Thoracic aorta (tissue), 2 donors: ENCODE measurements at regions not wholly inside any gene's neighbourhood (a gene's known extent, or its start where the extent isn't known, plus 50 kb on each side); places are given as distances from the start of the nearest gene placed in this dataset.

Experiments used
- ATAC-seq: fragments of 150-250 bp; one replicate; pipeline ENCODE4 v1.8.0; 2017; ENCODE audit warnings: low read depth; ENCODE audit not compliant: insufficient number of reproducible peaks, low FRiP score
- DNase-seq: peaks from one replicate; pipeline ENCODE4 v3.0.0-alpha.2; 2020; ENCODE audit warnings: low spot score
- H3K27ac ChIP-seq, 2 donors: fragments of 200-600 bp; sonication (generic); 1 replicate in 1 of 2; 2 replicates in 1 of 2; pipeline ENCODE4 v1.5.1; 2016; ENCODE audit warnings: mild to moderate bottlenecking in 2 of 2, moderate library complexity in 2 of 2
- H3K27me3 ChIP-seq: fragments of 200-600 bp; sonication (generic); replicated peaks from 2 replicates; pipeline ENCODE4 v1.6.0; 2016; ENCODE audit warnings: mild to moderate bottlenecking; ENCODE audit not compliant: insufficient read depth
- H3K36me3 ChIP-seq: fragments of 200-600 bp; sonication (generic); one replicate; pipeline ENCODE4 v1.5.1; 2016
- H3K4me1 ChIP-seq, 2 donors: fragments of 200-600 bp; sonication (generic); 1 replicate in 1 of 2; 2 replicates in 1 of 2; pipeline versions ENCODE4 v1.5.1 to v1.6.0; 2016; ENCODE audit warnings: low read depth in 2 of 2, mild to moderate bottlenecking in 1 of 2; ENCODE audit not compliant: control insufficient read depth in 1 of 2
- H3K4me3 ChIP-seq: fragments of 200-600 bp; sonication (generic); 2 replicates; pipeline ENCODE4 v1.5.1; 2016; ENCODE audit warnings: mild to moderate bottlenecking
- H3K9me3 ChIP-seq: fragments of 200-600 bp; sonication (generic); 2 replicates; pipeline ENCODE4 v1.5.1; 2016
- CTCF ChIP-seq: fragments of 200-600 bp; sonication (generic); IDR thresholded peaks from one replicate; pipeline ENCODE4 v1.5.1; 2019; ENCODE audit warnings: antibody characterized with exemption

DNA sequence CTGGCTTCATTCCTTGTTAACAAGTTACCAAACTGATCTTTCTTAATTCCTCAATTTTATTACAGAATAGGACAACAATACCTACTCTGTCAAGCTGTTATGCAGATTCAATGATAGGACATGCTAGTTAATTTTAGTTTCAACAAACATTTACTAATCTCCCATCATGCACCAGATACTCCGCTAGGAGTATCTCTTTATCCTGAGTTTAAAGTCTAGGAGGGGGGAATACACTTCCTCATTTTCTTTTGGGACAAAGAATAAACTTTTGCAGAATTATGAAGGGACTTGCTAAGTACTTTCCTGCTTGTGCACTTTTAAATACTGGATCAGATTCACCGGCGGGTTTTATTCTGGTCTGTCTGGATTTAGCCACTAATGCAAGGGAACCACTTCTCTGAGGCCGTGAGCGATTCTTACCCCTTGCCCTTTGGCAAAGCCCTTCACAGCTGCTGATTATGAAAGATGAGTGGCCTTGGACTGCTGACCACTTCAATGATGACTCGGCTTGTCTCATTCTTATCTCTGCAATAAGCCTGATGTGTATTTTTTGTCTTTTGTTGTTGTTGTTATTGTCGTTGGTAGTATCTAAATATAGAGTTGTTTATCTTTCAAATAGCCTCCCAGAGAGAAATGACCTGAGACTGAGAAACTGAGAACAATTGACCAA lies 73.9 kb downstream of the RMI1 start:
- no peak for ATAC-seq
- Histone ChIP-seq H3K36me3 (no peaks in the 10 kb centered on the region), H3K27ac (no peak overlapping the region), H3K9me3 (no peaks in the 10 kb centered on the region), H3K4me1 (no peaks in the 10 kb centered on the region), H3K4me3 (no peak overlapping the region), H3K27me3 (no peaks in the 10 kb centered on the region)
- TF ChIP-seq CTCF: no peak
- no peak for DNase-seq

- DNase-seq (no peak), ATAC-seq (no peak)
- H3K27me3 ChIP-seq: no peaks in the 10 kb centered on the region
Observed at GRCh38 chr9:84057662-84058061, 77.1 kb downstream of the RMI1 start.

GRCh38 chr9:84059936-84060335 lies 79.3 kb downstream of the RMI1 start:
- DNase-seq: no peak
- Histone ChIP-seq H3K27me3 (no peaks in the 10 kb centered on the region), H3K4me3 (no peak overlapping the region), H3K27ac (no peak overlapping the region), H3K4me1 (no peaks in the 10 kb centered on the region), H3K9me3 (no peaks in the 10 kb centered on the region), H3K36me3 (no peaks in the 10 kb centered on the region)
- TF ChIP-seq CTCF: no peak
- no peak for ATAC-seq

More at GRCh38 chr9:84057662-84058061, 77.1 kb downstream of the RMI1 start:
- no peaks in the 10 kb centered on the region for H3K36me3 ChIP-seq
- no peak overlapping the region for H3K27ac ChIP-seq
- no peaks in the 10 kb centered on the region for H3K4me1 ChIP-seq
- H3K4me3 ChIP-seq: no peak overlapping the region
- no peaks in the 10 kb centered on the region for H3K9me3 ChIP-seq
- TF ChIP-seq CTCF: no peak

- ATAC-seq (no peak), DNase-seq (no peak)
- no peak overlapping the region for H3K27ac ChIP-seq
- no peaks in the 10 kb centered on the region for H3K27me3 ChIP-seq
- H3K4me1 ChIP-seq: no peaks in the 10 kb centered on the region
- H3K9me3 ChIP-seq: no peaks in the 10 kb centered on the region
- no peak overlapping the region for H3K4me3 ChIP-seq
- no peak for TF ChIP-seq CTCF
- no peaks in the 10 kb centered on the region for H3K36me3 ChIP-seq
Observed at GRCh38 chr9:84061613-84062193, 81.1 kb downstream of the RMI1 start.

- Histone ChIP-seq H3K9me3 (no peaks in the 10 kb centered on the region), H3K4me3 (no peak overlapping the region), H3K4me1 (no peaks in the 10 kb centered on the region), H3K36me3 (no peaks in the 10 kb centered on the region), H3K27ac (no peak overlapping the region), H3K27me3 (no peaks in the 10 kb centered on the region)
- DNase-seq: no peak
- ATAC-seq: no peak
- TF ChIP-seq CTCF: no peak
Observed at GRCh38 chr9:84062538-84062937, 81.9 kb downstream of the RMI1 start.
